ENCODE measurements at regions not wholly inside any gene's neighbourhood (a gene's known extent, or its start where the extent isn't known, plus 50 kb on each side); places are given as distances from the start of the nearest gene placed in this dataset.
A peak's percentile ranks its signal among the peaks of the same experiment; 100 is the strongest.

- Mint-ChIP-seq H3K27ac (no peak overlapping the region), H3K27me3 (peaks cover 5% of the 10 kb centered on the region), H3K4me3 (no peak overlapping the region), H3K9me3 (ENCODE audit: low read depth) (no peaks in the 10 kb centered on the region), H3K4me1 (peaks cover 22% of the 10 kb centered on the region), H3K36me3 (ENCODE audit: low read depth) (no peaks in the 10 kb centered on the region)
- intact Hi-C loops (cut with DNase I, micrococcal nuclease), result no loop called here
- no peak for ATAC-seq
- no peak for DNase-seq
- ChIA-PET POLR2A (no interaction called here), CTCF (no interaction called here)
Observed at GRCh38 chr2:65548576-65549256, 116.3 kb upstream of the SPRED2 start.

DNA sequence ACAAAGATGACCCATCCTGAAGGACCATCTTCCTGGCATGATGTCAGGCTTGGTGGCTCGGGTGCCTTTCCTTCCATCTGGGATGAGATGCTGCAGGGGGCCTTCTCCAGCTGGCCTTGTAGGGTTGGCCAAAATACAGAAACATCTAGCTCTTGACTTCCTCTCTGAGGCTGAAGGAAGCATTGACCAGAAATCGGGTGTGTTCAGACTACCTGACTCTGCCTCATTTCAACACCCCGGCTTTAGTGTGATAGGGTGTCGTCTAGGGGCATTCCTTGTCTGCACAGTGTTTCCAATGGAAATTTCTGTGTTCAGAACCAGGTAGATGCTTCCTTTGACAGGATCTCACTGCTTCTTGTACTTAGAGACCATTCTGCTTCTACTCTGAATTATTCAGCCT is 115.7 kb upstream of the SPRED2 start:
- H3K4me3 Mint-ChIP-seq, result no peak overlapping the region
- ATAC-seq (no peak), DNase-seq (no peak)
- no peaks in the 10 kb centered on the region for H3K36me3 Mint-ChIP-seq (ENCODE audit: low read depth)
- H3K27ac Mint-ChIP-seq, result no peak overlapping the region
- ChIA-PET POLR2A (no interaction called here), CTCF (no interaction called here)
- intact Hi-C loops (cut with DNase I, micrococcal nuclease), result no loop called here
- peaks cover 18% of the 10 kb centered on the region for H3K4me1 Mint-ChIP-seq
- H3K27me3 Mint-ChIP-seq, result peaks cover 3% of the 10 kb centered on the region
- no peaks in the 10 kb centered on the region for H3K9me3 Mint-ChIP-seq (ENCODE audit: low read depth)

GRCh38 chr2:65545837-65546805 is 113.7 kb upstream of the SPRED2 start:
- peaks cover 18% of the 10 kb centered on the region for H3K4me1 Mint-ChIP-seq
- no peaks in the 10 kb centered on the region for H3K9me3 Mint-ChIP-seq (ENCODE audit: low read depth)
- DNase-seq (no peak), ATAC-seq (peak; percentile 53)
- ChIA-PET CTCF (interaction anchor here (0.6 to 0.7 kb wide), 4 partner anchors 23 to 506 kb away, joined by 3 read pairs; no protein-coding TSS in a partner anchor), POLR2A (interaction anchor here (0.6 kb wide), 1 partner anchor 247 kb away, joined by 5 read pairs; no protein-coding TSS in a partner anchor)
- H3K36me3 Mint-ChIP-seq (ENCODE audit: low read depth), result no peaks in the 10 kb centered on the region
- intact Hi-C loops (cut with DNase I, micrococcal nuclease), result no loop called here
- no peak overlapping the region for H3K4me3 Mint-ChIP-seq
- no peaks in the 10 kb centered on the region for H3K27me3 Mint-ChIP-seq
- no peak overlapping the region for H3K27ac Mint-ChIP-seq

DNA sequence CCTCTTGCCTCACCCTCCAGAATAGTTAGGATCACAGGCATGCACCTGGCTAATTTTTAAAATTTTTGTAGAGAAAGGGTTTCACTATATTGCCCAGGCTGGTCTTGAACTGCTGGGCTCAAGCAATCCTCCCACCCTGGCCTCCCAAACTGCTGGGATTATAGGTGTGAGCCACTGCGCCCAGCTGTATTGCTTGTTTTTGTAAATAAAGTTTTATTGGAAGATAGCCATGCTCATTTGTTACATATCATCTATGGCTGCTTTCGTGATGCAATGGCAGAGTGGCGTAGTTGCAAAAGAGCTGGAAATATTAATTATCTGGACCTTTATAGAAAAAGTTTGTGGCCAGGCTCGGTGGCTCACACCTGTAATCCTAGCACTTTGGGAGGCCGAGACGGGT is 109.4 kb upstream of the SPRED2 start:
- no peaks in the 10 kb centered on the region for H3K9me3 Mint-ChIP-seq (ENCODE audit: low read depth)
- H3K27me3 Mint-ChIP-seq, result no peaks in the 10 kb centered on the region
- DNase-seq (no peak), ATAC-seq (no peak)
- intact Hi-C loops (cut with DNase I, micrococcal nuclease), result no loop called here
- no peak overlapping the region for H3K4me3 Mint-ChIP-seq
- H3K27ac Mint-ChIP-seq, result no peak overlapping the region
- no peaks in the 10 kb centered on the region for H3K36me3 Mint-ChIP-seq (ENCODE audit: low read depth)
- CTCF ChIA-PET, result interaction anchor here (0.6 kb wide), 1 partner anchor 114 kb away, joined by 3 read pairs; no protein-coding TSS in a partner anchor
- H3K4me1 Mint-ChIP-seq, result peaks cover 6% of the 10 kb centered on the region
- POLR2A ChIA-PET, result no interaction called here

DNA sequence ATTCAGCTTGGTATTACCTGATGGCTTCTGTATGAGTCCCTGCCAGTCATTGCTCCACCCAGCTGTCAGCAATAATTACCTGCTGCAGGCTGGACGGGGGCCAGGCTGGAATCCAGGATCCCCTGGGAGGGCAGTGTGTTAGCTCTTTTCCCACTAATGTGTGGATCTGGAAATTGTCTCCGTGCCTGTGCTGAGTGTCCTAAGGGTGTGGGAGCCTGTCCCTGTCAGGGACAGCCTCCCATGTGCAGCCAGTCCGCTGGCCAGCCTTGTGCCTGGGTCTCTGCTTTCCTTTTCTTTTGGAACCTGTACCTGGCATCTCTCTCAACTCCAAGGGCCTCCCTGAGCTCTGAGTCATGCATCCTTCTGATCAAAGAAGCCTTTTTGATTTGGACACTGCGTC is 107.2 kb upstream of the SPRED2 start:
- ATAC-seq (no peak), DNase-seq (no peak)
- H3K4me1 Mint-ChIP-seq, result no peaks in the 10 kb centered on the region
- no peaks in the 10 kb centered on the region for H3K36me3 Mint-ChIP-seq (ENCODE audit: low read depth)
- H3K27me3 Mint-ChIP-seq, result peaks cover 2% of the 10 kb centered on the region
- no peak overlapping the region for H3K4me3 Mint-ChIP-seq
- CTCF ChIA-PET, result no interaction called here
- H3K9me3 Mint-ChIP-seq (ENCODE audit: low read depth), result no peaks in the 10 kb centered on the region
- no peak overlapping the region for H3K27ac Mint-ChIP-seq
- POLR2A ChIA-PET, result no interaction called here
- intact Hi-C loops (cut with DNase I, micrococcal nuclease), result no loop called here

DNA sequence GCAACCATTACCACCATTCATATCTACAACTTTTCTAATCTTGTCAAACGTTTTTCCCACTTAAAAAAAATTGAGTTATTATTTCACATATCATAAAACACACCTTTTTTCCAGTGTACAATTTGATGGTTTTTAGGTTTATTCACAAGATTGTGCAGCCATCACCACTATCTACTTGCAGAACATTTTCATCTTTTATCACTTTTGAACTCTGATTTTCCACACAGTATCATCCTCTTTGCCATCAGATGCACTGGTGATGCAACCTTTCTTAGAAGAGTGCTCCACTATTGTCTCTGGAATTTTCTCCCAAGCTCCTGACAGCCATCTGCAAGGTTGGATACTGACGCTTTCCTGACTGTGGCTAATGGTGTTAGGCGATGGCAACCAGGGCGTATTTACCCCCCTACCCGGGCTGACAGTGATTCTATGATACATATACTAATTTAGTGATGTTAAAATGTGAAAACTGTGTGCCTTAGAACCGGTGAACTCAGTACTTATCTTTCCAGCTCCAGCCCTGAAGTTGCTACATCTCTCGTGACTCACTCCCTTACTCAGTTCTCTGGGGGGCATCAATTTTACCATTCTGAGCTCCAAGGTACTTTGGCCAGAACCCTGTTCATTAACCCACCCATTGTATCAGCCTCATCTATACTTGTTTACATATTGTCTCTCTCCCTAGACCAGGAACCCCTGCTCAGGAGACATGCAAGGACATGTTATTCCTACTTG is 105.4 kb upstream of the SPRED2 start:
- CTCF ChIA-PET, result no interaction called here
- no peak for DNase-seq
- H3K4me3 Mint-ChIP-seq, result no peak overlapping the region

DNA sequence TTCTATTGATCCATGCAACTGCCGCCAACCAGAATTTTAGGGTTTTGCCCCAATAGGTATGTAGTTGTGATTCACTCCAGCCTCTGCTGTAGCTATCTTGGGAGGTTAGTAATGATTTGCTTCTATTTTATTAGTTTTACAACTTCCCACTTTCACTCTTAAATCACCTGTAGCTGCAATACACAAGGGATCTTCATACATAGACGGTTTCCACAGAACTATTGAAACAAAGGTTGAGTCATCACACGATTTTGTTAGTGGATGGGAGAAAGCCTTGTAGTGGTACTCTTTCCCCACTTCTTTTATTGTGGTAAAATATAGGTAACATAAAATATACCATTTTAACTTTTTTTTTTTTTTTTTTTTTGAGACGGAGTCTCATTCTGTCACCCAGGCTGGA is 104.2 kb upstream of the SPRED2 start:
- Mint-ChIP-seq H3K36me3 (ENCODE audit: low read depth) (no peaks in the 10 kb centered on the region), H3K27me3 (peaks cover 4% of the 10 kb centered on the region), H3K27ac (no peak overlapping the region), H3K9me3 (ENCODE audit: low read depth) (no peaks in the 10 kb centered on the region), H3K4me1 (no peaks in the 10 kb centered on the region), H3K4me3 (no peak overlapping the region)
- ATAC-seq (peak; percentile 77), DNase-seq (no peak)
- intact Hi-C loops (cut with DNase I, micrococcal nuclease), result no loop called here
- ChIA-PET POLR2A (no interaction called here), CTCF (interaction anchor here (0.6 to 1.5 kb wide), 3 partner anchors 15 to 1866 kb away, joined by 3 read pairs; no protein-coding TSS in a partner anchor)

More for the DNA sequence above, 105.4 kb upstream of the SPRED2 start:
- Mint-ChIP-seq H3K9me3 (ENCODE audit: low read depth) (no peaks in the 10 kb centered on the region), H3K36me3 (ENCODE audit: low read depth) (no peaks in the 10 kb centered on the region), H3K27ac (no peak overlapping the region), H3K27me3 (peaks cover 4% of the 10 kb centered on the region), H3K4me1 (no peaks in the 10 kb centered on the region)
- ATAC-seq, result no peak
- intact Hi-C loops (cut with DNase I, micrococcal nuclease), result no loop called here
- POLR2A ChIA-PET, result no interaction called here

DNA sequence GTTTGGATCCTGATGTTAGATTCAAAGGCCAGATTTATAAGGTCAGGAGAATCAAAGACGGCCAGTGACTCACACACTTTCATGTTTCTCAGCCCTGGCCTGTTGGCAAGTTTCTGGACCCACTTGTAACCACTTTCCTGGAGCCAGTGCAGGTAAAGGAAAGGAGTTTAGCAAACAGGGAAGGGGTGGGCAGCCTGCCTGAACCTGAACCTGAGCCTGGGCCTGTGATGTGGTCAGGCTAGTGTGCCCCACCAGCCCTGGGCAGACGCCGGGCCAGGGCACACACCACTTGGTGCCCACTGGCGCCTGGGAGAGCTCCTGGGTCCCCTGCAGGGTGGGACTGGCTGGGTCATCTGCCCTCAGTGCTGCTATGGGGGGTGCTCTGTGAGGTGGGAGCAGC is 100.5 kb upstream of the SPRED2 start:
- Mint-ChIP-seq H3K27me3 (peaks cover 11% of the 10 kb centered on the region), H3K27ac (no peak overlapping the region), H3K4me1 (no peaks in the 10 kb centered on the region), H3K4me3 (no peak overlapping the region), H3K9me3 (ENCODE audit: low read depth) (no peaks in the 10 kb centered on the region), H3K36me3 (ENCODE audit: low read depth) (no peaks in the 10 kb centered on the region)
- ATAC-seq (no peak), DNase-seq (no peak)
- ChIA-PET CTCF (no interaction called here), POLR2A (no interaction called here)
- intact Hi-C loops (cut with DNase I, micrococcal nuclease), result no loop called here

GRCh38 chr2:65532326-65532725 is 99.9 kb upstream of the SPRED2 start:
- no peaks in the 10 kb centered on the region for H3K4me1 Mint-ChIP-seq
- POLR2A ChIA-PET, result no interaction called here
- H3K4me3 Mint-ChIP-seq, result no peak overlapping the region
- H3K27me3 Mint-ChIP-seq, result peaks cover 11% of the 10 kb centered on the region
- CTCF ChIA-PET, result interaction anchor here (0.6 kb wide), 1 partner anchor 217 kb away, joined by 3 read pairs; no protein-coding TSS in a partner anchor
- H3K27ac Mint-ChIP-seq, result no peak overlapping the region
- no peak for DNase-seq
- no peaks in the 10 kb centered on the region for H3K36me3 Mint-ChIP-seq (ENCODE audit: low read depth)
- intact Hi-C loops (cut with DNase I, micrococcal nuclease), result no loop called here
- no peak for ATAC-seq
- H3K9me3 Mint-ChIP-seq (ENCODE audit: low read depth), result no peaks in the 10 kb centered on the region

DNA sequence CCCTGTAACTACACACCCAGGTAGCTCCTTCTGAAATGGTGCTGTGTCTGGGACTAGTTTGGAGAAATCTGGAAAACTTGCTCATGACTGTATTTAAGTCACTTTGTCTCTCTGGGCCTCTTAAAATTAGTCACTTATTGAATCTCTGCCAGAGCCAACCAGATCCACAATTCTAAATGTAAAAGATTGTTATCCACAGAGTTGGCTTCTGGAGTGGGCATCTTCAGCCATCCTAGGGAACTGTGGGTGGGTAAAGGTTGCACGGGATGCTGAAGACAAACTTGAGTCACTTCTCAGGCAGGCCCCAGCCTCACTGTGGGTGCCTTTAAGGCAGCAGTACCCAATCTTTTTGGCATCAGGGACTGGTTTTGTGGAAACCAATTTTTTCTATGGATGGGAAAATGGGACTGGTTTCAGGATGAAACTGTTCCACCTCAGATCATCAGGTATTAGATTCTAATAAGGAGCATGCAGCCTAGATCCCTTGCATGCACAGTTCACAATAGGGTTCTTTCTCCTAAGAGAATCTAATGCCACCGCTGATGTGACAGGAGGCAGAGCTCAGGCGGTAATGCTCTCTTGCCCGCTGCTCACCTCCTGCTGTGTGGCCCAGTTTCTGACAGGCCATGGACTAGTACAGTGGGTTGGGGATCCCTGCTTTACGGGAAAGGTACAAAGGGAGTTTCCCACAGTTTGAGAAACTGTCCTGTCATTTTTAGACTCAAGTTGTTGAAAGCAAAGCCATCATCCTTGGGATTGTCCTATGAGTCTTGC is 98.3 kb upstream of the SPRED2 start:
- no peaks in the 10 kb centered on the region for H3K36me3 Mint-ChIP-seq (ENCODE audit: low read depth)
- H3K27me3 Mint-ChIP-seq, result peaks cover 11% of the 10 kb centered on the region
- no peak for ATAC-seq
- DNase-seq, result no peak
- intact Hi-C loops (cut with DNase I, micrococcal nuclease), result no loop called here
- no peak overlapping the region for H3K4me3 Mint-ChIP-seq
- H3K4me1 Mint-ChIP-seq, result no peaks in the 10 kb centered on the region
- no peaks in the 10 kb centered on the region for H3K9me3 Mint-ChIP-seq (ENCODE audit: low read depth)
- no peak overlapping the region for H3K27ac Mint-ChIP-seq
- ChIA-PET POLR2A (interaction anchor here (0.6 kb wide), 1 partner anchor 148 kb away, joined by 3 read pairs; no protein-coding TSS in a partner anchor), CTCF (no interaction called here)

DNA sequence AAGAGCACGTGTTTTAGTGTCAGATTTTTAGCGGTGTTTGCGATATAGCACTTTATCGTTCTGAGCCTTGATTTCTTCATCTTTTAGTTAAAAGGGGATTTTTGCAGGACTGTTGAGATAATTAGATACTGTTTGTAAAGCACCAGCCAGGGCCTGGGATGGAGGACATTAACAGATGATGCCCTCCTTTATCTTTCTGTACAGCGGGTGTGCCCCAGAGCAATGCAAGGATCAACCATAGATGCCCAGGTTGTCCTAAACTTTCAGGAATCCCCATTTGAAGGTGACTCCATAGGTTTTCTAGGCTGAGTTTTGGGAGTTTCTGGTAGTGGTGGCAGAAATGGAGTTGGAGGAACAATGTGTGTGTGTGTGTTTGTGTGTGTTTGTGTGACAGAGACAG is 97.0 kb upstream of the SPRED2 start:
- ChIA-PET POLR2A (interaction anchor here (0.6 kb wide), 2 partner anchors 365 to 366 kb away, joined by 3 to 6 read pairs; no protein-coding TSS in a partner anchor), CTCF (interaction anchor here (0.7 to 0.9 kb wide), 3 partner anchors 9 to 302 kb away, joined by 3 read pairs; no protein-coding TSS in a partner anchor)
- no peak for ATAC-seq

More for the DNA sequence above, 97.0 kb upstream of the SPRED2 start:
- no peaks in the 10 kb centered on the region for H3K9me3 Mint-ChIP-seq (ENCODE audit: low read depth)
- no peak overlapping the region for H3K27ac Mint-ChIP-seq
- H3K27me3 Mint-ChIP-seq, result peaks cover 9% of the 10 kb centered on the region
- no peaks in the 10 kb centered on the region for H3K4me1 Mint-ChIP-seq
- intact Hi-C loops (cut with DNase I, micrococcal nuclease), result no loop called here
- no peak overlapping the region for H3K4me3 Mint-ChIP-seq
- no peak for DNase-seq
- no peaks in the 10 kb centered on the region for H3K36me3 Mint-ChIP-seq (ENCODE audit: low read depth)

Measured in activated CD4-positive, alpha-beta T cell treated with anti-CD3 and anti-CD28 coated beads for 36 hours (primary cell).